ENCODE measurements at regions not wholly inside any gene's neighbourhood (a gene's known extent, or its start where the extent isn't known, plus 50 kb on each side); places are given as distances from the start of the nearest gene placed in this dataset.

DNA sequence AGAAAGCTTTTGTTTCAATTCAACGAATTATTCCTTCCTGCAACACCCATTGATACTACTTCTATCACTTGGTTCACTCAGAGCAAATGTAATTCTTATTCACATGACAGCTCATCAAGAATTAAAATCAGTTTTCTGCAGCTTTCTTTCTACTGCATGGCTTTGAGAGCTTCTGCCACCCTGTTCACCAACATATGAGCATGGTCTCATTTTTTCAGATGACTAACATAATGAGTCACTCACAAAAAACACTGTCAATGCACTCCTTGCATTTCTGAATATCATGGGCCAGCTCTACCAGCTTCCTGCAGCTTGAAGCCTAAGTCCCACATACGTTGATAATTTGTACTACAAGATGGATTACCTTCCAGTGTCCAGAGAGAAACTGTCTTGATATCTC is 342.9 kb downstream of the LRATD1 start:
- H3K4me3 ChIP-seq (ENCODE audit: low read depth in 2 of 2, low read length in 2 of 2), result no peak overlapping the region
- POLR2A ChIA-PET, result no interaction called here
- in situ Hi-C loops (cut with HindIII; ENCODE audit: low pct_unique_long_range_greater_than_20kb, low sequenced_read_pairs) (no loop called here), intact Hi-C loops (cut with micrococcal nuclease; ENCODE audit: unreplicated experiment) (no loop called here)
- TF ChIP-seq TCF7L2 (IDR thresholded peaks at IDR 0.05; ENCODE audit: low read depth, low read length) (no peak), SIN3A (IDR thresholded peaks at IDR 0.05; ENCODE audit: borderline replicate concordance, insufficient read depth, low read depth, low read length) (no peak), POLR2AphosphoS5 (IDR thresholded peaks at IDR 0.05; ENCODE audit: low read depth, low read length) (no peak)
- TF ChIP-seq, protein P1, sequence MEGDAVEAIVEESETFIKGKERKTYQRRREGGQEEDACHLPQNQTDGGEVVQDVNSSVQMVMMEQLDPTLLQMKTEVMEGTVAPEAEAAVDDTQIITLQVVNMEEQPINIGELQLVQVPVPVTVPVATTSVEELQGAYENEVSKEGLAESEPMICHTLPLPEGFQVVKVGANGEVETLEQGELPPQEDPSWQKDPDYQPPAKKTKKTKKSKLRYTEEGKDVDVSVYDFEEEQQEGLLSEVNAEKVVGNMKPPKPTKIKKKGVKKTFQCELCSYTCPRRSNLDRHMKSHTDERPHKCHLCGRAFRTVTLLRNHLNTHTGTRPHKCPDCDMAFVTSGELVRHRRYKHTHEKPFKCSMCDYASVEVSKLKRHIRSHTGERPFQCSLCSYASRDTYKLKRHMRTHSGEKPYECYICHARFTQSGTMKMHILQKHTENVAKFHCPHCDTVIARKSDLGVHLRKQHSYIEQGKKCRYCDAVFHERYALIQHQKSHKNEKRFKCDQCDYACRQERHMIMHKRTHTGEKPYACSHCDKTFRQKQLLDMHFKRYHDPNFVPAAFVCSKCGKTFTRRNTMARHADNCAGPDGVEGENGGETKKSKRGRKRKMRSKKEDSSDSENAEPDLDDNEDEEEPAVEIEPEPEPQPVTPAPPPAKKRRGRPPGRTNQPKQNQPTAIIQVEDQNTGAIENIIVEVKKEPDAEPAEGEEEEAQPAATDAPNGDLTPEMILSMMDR (IDR thresholded peaks at IDR 0.05), result no peak
- TF ChIP-seq, protein P2, sequence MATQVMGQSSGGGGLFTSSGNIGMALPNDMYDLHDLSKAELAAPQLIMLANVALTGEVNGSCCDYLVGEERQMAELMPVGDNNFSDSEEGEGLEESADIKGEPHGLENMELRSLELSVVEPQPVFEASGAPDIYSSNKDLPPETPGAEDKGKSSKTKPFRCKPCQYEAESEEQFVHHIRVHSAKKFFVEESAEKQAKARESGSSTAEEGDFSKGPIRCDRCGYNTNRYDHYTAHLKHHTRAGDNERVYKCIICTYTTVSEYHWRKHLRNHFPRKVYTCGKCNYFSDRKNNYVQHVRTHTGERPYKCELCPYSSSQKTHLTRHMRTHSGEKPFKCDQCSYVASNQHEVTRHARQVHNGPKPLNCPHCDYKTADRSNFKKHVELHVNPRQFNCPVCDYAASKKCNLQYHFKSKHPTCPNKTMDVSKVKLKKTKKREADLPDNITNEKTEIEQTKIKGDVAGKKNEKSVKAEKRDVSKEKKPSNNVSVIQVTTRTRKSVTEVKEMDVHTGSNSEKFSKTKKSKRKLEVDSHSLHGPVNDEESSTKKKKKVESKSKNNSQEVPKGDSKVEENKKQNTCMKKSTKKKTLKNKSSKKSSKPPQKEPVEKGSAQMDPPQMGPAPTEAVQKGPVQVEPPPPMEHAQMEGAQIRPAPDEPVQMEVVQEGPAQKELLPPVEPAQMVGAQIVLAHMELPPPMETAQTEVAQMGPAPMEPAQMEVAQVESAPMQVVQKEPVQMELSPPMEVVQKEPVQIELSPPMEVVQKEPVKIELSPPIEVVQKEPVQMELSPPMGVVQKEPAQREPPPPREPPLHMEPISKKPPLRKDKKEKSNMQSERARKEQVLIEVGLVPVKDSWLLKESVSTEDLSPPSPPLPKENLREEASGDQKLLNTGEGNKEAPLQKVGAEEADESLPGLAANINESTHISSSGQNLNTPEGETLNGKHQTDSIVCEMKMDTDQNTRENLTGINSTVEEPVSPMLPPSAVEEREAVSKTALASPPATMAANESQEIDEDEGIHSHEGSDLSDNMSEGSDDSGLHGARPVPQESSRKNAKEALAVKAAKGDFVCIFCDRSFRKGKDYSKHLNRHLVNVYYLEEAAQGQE (IDR thresholded peaks at IDR 0.05; ENCODE audit: insufficient read depth in 1 of 2, low read depth in 2 of 2, low read length in 1 of 2), result no peak
- H3K36me3 ChIP-seq (ENCODE audit: control insufficient read depth, insufficient read depth, low read length), result no peaks in the 10 kb centered on the region
- no peak for DNase-seq (ENCODE audit: low read depth, low spot score)
- H3K9me3 ChIP-seq (ENCODE audit: control insufficient read depth, insufficient read depth, low read depth, low read length), result no peaks in the 10 kb centered on the region
- no peak overlapping the region for H3K27ac ChIP-seq (ENCODE audit: low read length)
- H3K4me1 ChIP-seq (ENCODE audit: control insufficient read depth, insufficient read depth, low read length), result no peaks in the 10 kb centered on the region
- CTCF ChIA-PET, result interaction anchor here (0.5 kb wide), 1 partner anchor 194 kb away, joined by 4 read pairs; no protein-coding TSS in a partner anchor
- ATAC-seq, result no peak
- BruUV-seq (replicated peaks), result no TSS peak
- no peaks in the 10 kb centered on the region for H3K27me3 ChIP-seq (ENCODE audit: control insufficient read depth, insufficient read depth, low read length)

DNA sequence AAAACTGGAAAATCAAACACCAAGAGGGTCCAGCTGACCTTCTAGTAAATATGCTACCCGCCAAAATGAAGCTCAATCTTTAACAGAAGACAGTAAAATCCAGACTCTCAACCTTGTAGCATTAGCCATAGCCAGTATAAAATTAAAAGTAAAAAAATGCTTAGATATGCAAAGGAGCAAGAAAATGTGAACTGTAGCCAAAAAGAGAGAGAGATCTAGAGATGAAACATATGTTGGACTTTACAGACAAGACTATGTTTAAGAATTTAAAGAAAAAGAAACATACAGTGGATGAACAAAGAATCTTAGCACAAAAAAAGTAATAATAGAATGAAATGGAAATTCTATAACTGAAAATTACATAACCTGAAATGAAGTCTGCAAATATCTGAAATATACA is 344.5 kb downstream of the LRATD1 start:
- in situ Hi-C loops (cut with HindIII; ENCODE audit: low pct_unique_long_range_greater_than_20kb, low sequenced_read_pairs) (no loop called here), intact Hi-C loops (cut with micrococcal nuclease; ENCODE audit: unreplicated experiment) (no loop called here)
- Histone ChIP-seq H3K27me3 (ENCODE audit: control insufficient read depth, insufficient read depth, low read length) (no peaks in the 10 kb centered on the region), H3K27ac (ENCODE audit: low read length) (no peak overlapping the region), H3K4me1 (ENCODE audit: control insufficient read depth, insufficient read depth, low read length) (no peaks in the 10 kb centered on the region), H3K9me3 (ENCODE audit: control insufficient read depth, insufficient read depth, low read depth, low read length) (no peaks in the 10 kb centered on the region), H3K4me3 (ENCODE audit: low read depth in 2 of 2, low read length in 2 of 2) (no peak overlapping the region), H3K36me3 (ENCODE audit: control insufficient read depth, insufficient read depth, low read length) (no peaks in the 10 kb centered on the region)
- ChIA-PET POLR2A (no interaction called here), CTCF (no interaction called here)
- no peak for DNase-seq (ENCODE audit: low read depth, low spot score)
- BruUV-seq (replicated peaks), result no TSS peak
- ATAC-seq, result no peak
- TF ChIP-seq TCF7L2 (IDR thresholded peaks at IDR 0.05; ENCODE audit: low read depth, low read length) (no peak), SIN3A (IDR thresholded peaks at IDR 0.05; ENCODE audit: borderline replicate concordance, insufficient read depth, low read depth, low read length) (no peak), POLR2AphosphoS5 (IDR thresholded peaks at IDR 0.05; ENCODE audit: low read depth, low read length) (no peak)
- TF ChIP-seq, protein P2 (IDR thresholded peaks at IDR 0.05; ENCODE audit: insufficient read depth in 1 of 2, low read depth in 2 of 2, low read length in 1 of 2), result no peak
- TF ChIP-seq, protein P1 (IDR thresholded peaks at IDR 0.05), result no peak

Measured in Panc1 (cell line).